GM23338 (cell line): ENCODE measurements at regions not wholly inside any gene's neighbourhood (a gene's known extent, or its start where the extent isn't known, plus 50 kb on each side); places are given as distances from the start of the nearest gene placed in this dataset.

Experiments used
- CTCF ChIP-seq, 2 experiments: fragments of 200-600 bp in 1 of 2; sonication (generic) in 1 of 2; conservative IDR thresholded peaks; 2 replicates each; pipeline versions ENCODE4 v1.5.1 to v1.6.1; 2016 to 2017; ENCODE audit warnings: antibody characterized with exemption in 2 of 2, low read depth in 2 of 2, mild to moderate bottlenecking in 2 of 2, moderate library complexity in 1 of 2
- EZH2 ChIP-seq: fragments of 200-600 bp; sonication (generic); IDR thresholded peaks from one replicate; pipeline ENCODE4 v1.8.0; 2017; ENCODE audit warnings: antibody characterized with exemption, mild to moderate bottlenecking, low read depth; ENCODE audit not compliant: unreplicated experiment
- JUNB ChIP-seq: IDR thresholded peaks from one replicate; pipeline ENCODE4 v1.6.1; 2016; ENCODE audit warnings: antibody characterized with exemption; ENCODE audit not compliant: unreplicated experiment

- TF ChIP-seq CTCF (conservative IDR thresholded peaks at IDR 0.05; ENCODE audit: low read depth in 2 of 2) (no peak), EZH2 (no peak), JUNB (no peak)
Measured at GRCh38 chr4:100569196-100569595, 51.4 kb upstream of the EMCN start.
